HCT116 (cell line): ENCODE measurements at regions not wholly inside any gene's neighbourhood (a gene's known extent, or its start where the extent isn't known, plus 50 kb on each side); places are given as distances from the start of the nearest gene placed in this dataset.

Experiments used
- CBX3 ChIP-seq: IDR thresholded peaks from 2 replicates; pipeline ENCODE4 v1.6.1; 2012; ENCODE audit warnings: low read depth
- CEBPB ChIP-seq: IDR thresholded peaks from 2 replicates; pipeline ENCODE4 v1.6.1; 2012; ENCODE audit warnings: low read depth
- CTCF ChIP-seq, 3 experiments: fragments of 200-600 bp in 1 of 3; sonication (generic) in 1 of 3; IDR thresholded peaks in 2 of 3; conservative IDR thresholded peaks in 1 of 3; 2 replicates each; pipeline ENCODE4 v1.5.1; 2012 to 2017; ENCODE audit warnings: low read depth in 2 of 3, low read length in 2 of 3, antibody characterized with exemption in 1 of 3, borderline replicate concordance in 1 of 3, control low read depth in 1 of 3, mild to moderate bottlenecking in 1 of 3, mixed read lengths in 1 of 3, mixed run types in 1 of 3, moderate library complexity in 1 of 3; ENCODE audit not compliant: insufficient read depth in 1 of 3
- EZH2 ChIP-seq: fragments of 200-600 bp; sonication (generic); IDR thresholded peaks from 2 replicates; pipeline ENCODE4 v1.6.1; 2017; ENCODE audit warnings: antibody characterized with exemption, mixed run types
- POLR2A ChIP-seq: IDR thresholded peaks from 2 replicates; pipeline ENCODE4 v1.7.0; 2011; ENCODE audit warnings: borderline replicate concordance; ENCODE audit not compliant: insufficient read depth, insufficient read length; ENCODE audit errors: extremely low read depth
- POLR2AphosphoS5 ChIP-seq: IDR thresholded peaks from 2 replicates; pipeline ENCODE4 v1.6.1; 2011; ENCODE audit warnings: mild to moderate bottlenecking, low read depth, low read length, moderate library complexity
- YY1 ChIP-seq: IDR thresholded peaks from 2 replicates; pipeline ENCODE4 v1.6.1; 2011; ENCODE audit warnings: low read length, low read depth, moderate library complexity, mild to moderate bottlenecking; ENCODE audit not compliant: insufficient replicate concordance; ENCODE audit errors: extremely low read depth
- TF ChIP-seq, protein P1 (sequence below): IDR thresholded peaks from 2 replicates; pipeline ENCODE4 v1.6.1; 2012; ENCODE audit warnings: low read depth
- TF ChIP-seq, protein P2 (sequence below): IDR thresholded peaks from 2 replicates; pipeline ENCODE4 v1.6.1; 2012
- TF ChIP-seq, protein P3 (sequence below): IDR thresholded peaks from 2 replicates; pipeline ENCODE4 v1.6.1; 2012

DNA sequence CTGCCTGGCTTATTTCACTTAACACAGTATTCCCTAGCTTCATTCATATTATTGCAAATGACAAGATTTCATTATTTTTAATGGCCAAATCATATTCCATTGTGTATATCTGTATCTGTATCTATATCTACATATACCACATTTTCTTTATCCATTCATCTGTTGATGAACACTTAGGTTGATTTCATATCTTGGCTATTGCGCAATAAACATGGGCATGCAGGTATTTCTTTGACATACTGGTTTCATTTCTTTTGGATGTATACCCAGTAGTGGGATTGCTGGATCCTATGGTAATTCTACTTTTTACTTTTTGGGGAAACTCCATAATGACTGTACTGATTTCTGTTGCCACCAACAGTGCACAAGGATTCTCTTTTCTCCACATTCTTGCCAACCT, 68.9 kb upstream of the CREB5 start:
- no peak for TF ChIP-seq CTCF (IDR thresholded peaks at IDR 0.05 in 2 of 3, conservative IDR thresholded peaks at IDR 0.05 in 1 of 3; ENCODE audit: borderline replicate concordance in 1 of 3, insufficient read depth in 1 of 3, low read depth in 2 of 3, low read length in 2 of 3)
- TF ChIP-seq, protein P1, sequence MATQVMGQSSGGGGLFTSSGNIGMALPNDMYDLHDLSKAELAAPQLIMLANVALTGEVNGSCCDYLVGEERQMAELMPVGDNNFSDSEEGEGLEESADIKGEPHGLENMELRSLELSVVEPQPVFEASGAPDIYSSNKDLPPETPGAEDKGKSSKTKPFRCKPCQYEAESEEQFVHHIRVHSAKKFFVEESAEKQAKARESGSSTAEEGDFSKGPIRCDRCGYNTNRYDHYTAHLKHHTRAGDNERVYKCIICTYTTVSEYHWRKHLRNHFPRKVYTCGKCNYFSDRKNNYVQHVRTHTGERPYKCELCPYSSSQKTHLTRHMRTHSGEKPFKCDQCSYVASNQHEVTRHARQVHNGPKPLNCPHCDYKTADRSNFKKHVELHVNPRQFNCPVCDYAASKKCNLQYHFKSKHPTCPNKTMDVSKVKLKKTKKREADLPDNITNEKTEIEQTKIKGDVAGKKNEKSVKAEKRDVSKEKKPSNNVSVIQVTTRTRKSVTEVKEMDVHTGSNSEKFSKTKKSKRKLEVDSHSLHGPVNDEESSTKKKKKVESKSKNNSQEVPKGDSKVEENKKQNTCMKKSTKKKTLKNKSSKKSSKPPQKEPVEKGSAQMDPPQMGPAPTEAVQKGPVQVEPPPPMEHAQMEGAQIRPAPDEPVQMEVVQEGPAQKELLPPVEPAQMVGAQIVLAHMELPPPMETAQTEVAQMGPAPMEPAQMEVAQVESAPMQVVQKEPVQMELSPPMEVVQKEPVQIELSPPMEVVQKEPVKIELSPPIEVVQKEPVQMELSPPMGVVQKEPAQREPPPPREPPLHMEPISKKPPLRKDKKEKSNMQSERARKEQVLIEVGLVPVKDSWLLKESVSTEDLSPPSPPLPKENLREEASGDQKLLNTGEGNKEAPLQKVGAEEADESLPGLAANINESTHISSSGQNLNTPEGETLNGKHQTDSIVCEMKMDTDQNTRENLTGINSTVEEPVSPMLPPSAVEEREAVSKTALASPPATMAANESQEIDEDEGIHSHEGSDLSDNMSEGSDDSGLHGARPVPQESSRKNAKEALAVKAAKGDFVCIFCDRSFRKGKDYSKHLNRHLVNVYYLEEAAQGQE, result no peak
- no peak for TF ChIP-seq YY1
- TF ChIP-seq POLR2A, result no peak
- TF ChIP-seq EZH2, result no peak
- TF ChIP-seq, protein P2, sequence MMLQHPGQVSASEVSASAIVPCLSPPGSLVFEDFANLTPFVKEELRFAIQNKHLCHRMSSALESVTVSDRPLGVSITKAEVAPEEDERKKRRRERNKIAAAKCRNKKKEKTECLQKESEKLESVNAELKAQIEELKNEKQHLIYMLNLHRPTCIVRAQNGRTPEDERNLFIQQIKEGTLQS, result no peak
- no peak for TF ChIP-seq CBX3
- TF ChIP-seq, protein P3, sequence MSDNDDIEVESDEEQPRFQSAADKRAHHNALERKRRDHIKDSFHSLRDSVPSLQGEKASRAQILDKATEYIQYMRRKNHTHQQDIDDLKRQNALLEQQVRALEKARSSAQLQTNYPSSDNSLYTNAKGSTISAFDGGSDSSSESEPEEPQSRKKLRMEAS, result no peak
- TF ChIP-seq POLR2AphosphoS5, result no peak
- peak; percentile 78 for TF ChIP-seq CEBPB
